HUES6 (cell line): ENCODE measurements at regions not wholly inside any gene's neighbourhood (a gene's known extent, or its start where the extent isn't known, plus 50 kb on each side); places are given as distances from the start of the nearest gene placed in this dataset.

Source experiments
- H3K27ac ChIP-seq: 2 replicates; pipeline ENCODE4 v1.7.0; 2013; ENCODE audit warnings: low read depth, mild to moderate bottlenecking, low read length, inconsistent platforms
- H3K27me3 ChIP-seq: 2 replicates; pipeline ENCODE4 v1.6.1; 2013; ENCODE audit warnings: low read length; ENCODE audit not compliant: control insufficient read depth, insufficient read depth
- H3K36me3 ChIP-seq: 2 replicates; pipeline ENCODE4 v1.6.1; 2013; ENCODE audit warnings: low read length; ENCODE audit not compliant: control insufficient read depth, insufficient read depth
- H3K4me1 ChIP-seq: 2 replicates; pipeline ENCODE4 v1.6.1; 2013; ENCODE audit warnings: low read length; ENCODE audit not compliant: control insufficient read depth, insufficient read depth
- H3K4me3 ChIP-seq: 2 replicates; pipeline ENCODE4 v1.5.1; 2013; ENCODE audit warnings: low read depth, low read length
- H3K9ac ChIP-seq: one replicate; pipeline ENCODE4 v1.6.1; 2013; ENCODE audit warnings: mild to moderate bottlenecking, low read length
- H3K9me3 ChIP-seq: 2 replicates; pipeline ENCODE4 v1.6.1; 2013; ENCODE audit warnings: low read depth, low read length; ENCODE audit not compliant: control insufficient read depth, insufficient read depth

GRCh38 chr16:73420676-73421075 lies 372.7 kb upstream of the ZFHX3 start:
- Histone ChIP-seq H3K9me3 (no peaks in the 10 kb centered on the region), H3K27ac (no peak overlapping the region), H3K9ac (no peak overlapping the region), H3K4me3 (no peak overlapping the region), H3K36me3 (no peaks in the 10 kb centered on the region), H3K27me3 (no peaks in the 10 kb centered on the region), H3K4me1 (no peaks in the 10 kb centered on the region)

GRCh38 chr16:73420244-73420643 lies 372.3 kb upstream of the ZFHX3 start:
- H3K27ac ChIP-seq, result no peak overlapping the region
- H3K4me1 ChIP-seq, result no peaks in the 10 kb centered on the region
- no peak overlapping the region for H3K4me3 ChIP-seq
- H3K36me3 ChIP-seq, result no peaks in the 10 kb centered on the region
- H3K9me3 ChIP-seq, result no peaks in the 10 kb centered on the region
- no peak overlapping the region for H3K9ac ChIP-seq
- H3K27me3 ChIP-seq, result no peaks in the 10 kb centered on the region

- H3K27me3 ChIP-seq, result no peaks in the 10 kb centered on the region
- no peaks in the 10 kb centered on the region for H3K9me3 ChIP-seq
- no peaks in the 10 kb centered on the region for H3K36me3 ChIP-seq
- no peaks in the 10 kb centered on the region for H3K4me1 ChIP-seq
- H3K9ac ChIP-seq, result no peak overlapping the region
- no peak overlapping the region for H3K4me3 ChIP-seq
- no peak overlapping the region for H3K27ac ChIP-seq
Measured at GRCh38 chr16:73418691-73419090, 370.8 kb upstream of the ZFHX3 start.

DNA sequence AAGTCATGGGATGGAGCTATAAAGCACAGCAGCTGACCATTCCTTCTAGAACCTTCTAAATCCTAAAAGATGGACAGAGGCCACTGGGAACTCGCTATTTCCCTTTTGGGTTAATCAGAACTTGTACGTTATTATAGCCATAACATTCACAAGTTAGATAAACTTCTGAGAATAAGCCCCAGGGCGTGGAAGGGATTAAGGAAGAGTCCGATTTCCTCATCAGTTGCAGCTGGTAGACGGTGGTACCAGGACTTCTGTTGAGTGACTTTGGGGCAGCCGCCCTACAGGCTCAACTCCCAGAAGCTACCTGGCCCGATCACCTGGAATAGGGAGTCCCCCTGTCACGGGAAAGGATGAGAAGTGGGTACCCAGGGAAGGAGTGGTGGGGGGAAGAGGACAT lies 370.1 kb upstream of the ZFHX3 start:
- no peaks in the 10 kb centered on the region for H3K4me1 ChIP-seq
- no peak overlapping the region for H3K4me3 ChIP-seq
- no peaks in the 10 kb centered on the region for H3K9me3 ChIP-seq
- no peaks in the 10 kb centered on the region for H3K27me3 ChIP-seq
- H3K27ac ChIP-seq, result no peak overlapping the region
- no peaks in the 10 kb centered on the region for H3K36me3 ChIP-seq
- no peak overlapping the region for H3K9ac ChIP-seq

GRCh38 chr16:73415286-73415685 lies 367.4 kb upstream of the ZFHX3 start:
- Histone ChIP-seq H3K9ac (no peak overlapping the region), H3K27ac (no peak overlapping the region), H3K27me3 (no peaks in the 10 kb centered on the region), H3K4me1 (no peaks in the 10 kb centered on the region), H3K9me3 (no peaks in the 10 kb centered on the region), H3K36me3 (no peaks in the 10 kb centered on the region), H3K4me3 (no peak overlapping the region)

- no peaks in the 10 kb centered on the region for H3K4me1 ChIP-seq
- no peaks in the 10 kb centered on the region for H3K36me3 ChIP-seq
- H3K27me3 ChIP-seq, result no peaks in the 10 kb centered on the region
- H3K4me3 ChIP-seq, result no peak overlapping the region
- H3K9me3 ChIP-seq, result no peaks in the 10 kb centered on the region
- no peak overlapping the region for H3K27ac ChIP-seq
- no peak overlapping the region for H3K9ac ChIP-seq
Measured at GRCh38 chr16:73414638-73415037, 366.7 kb upstream of the ZFHX3 start.

DNA sequence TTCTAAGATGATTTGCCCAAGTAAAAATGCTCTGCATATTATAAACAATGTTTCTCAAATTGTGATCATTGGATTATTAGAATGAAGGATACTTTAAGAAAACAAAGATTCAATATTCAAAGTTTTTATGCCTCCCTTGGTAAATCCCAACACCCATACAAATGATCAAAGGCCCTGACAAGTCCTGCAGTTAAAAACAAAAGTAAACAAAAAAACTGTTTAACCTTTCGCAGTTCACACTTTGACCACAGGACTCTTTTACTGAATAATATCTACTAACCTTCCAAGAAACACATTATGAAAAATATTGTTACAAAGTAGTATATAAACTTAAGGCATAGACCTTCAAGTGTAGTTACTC lies 365.9 kb upstream of the ZFHX3 start:
- H3K9ac ChIP-seq, result no peak overlapping the region
- H3K27me3 ChIP-seq, result no peaks in the 10 kb centered on the region
- no peaks in the 10 kb centered on the region for H3K4me1 ChIP-seq
- no peak overlapping the region for H3K27ac ChIP-seq
- H3K9me3 ChIP-seq, result no peaks in the 10 kb centered on the region
- no peak overlapping the region for H3K4me3 ChIP-seq
- no peaks in the 10 kb centered on the region for H3K36me3 ChIP-seq

GRCh38 chr16:73413091-73413829 lies 365.3 kb upstream of the ZFHX3 start:
- Histone ChIP-seq H3K27ac (no peak overlapping the region), H3K4me3 (no peak overlapping the region), H3K36me3 (no peaks in the 10 kb centered on the region), H3K27me3 (no peaks in the 10 kb centered on the region), H3K4me1 (no peaks in the 10 kb centered on the region), H3K9ac (no peak overlapping the region), H3K9me3 (no peaks in the 10 kb centered on the region)

DNA sequence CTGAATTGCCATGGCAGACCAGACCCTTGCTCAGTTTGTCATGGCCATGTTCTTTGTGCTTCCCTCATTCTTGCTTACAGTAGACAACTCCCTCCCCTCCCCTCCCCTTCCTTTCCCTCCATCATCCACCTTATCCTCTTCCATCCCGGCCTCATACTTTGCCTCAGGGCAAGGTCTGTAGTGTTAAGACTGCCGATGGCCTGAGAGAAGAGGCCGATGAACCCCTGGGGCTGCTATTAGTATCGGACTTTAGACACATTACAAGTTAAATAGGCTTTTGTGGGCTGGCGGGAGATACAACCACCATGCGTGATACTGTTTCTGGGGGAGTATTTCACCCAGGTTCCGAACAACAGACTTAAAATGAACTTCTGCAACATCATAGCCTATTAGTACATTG lies 364.5 kb upstream of the ZFHX3 start:
- Histone ChIP-seq H3K36me3 (no peaks in the 10 kb centered on the region), H3K9ac (no peak overlapping the region), H3K27ac (no peak overlapping the region), H3K27me3 (no peaks in the 10 kb centered on the region), H3K9me3 (no peaks in the 10 kb centered on the region), H3K4me1 (no peaks in the 10 kb centered on the region), H3K4me3 (no peak overlapping the region)

- no peaks in the 10 kb centered on the region for H3K27me3 ChIP-seq
- no peak overlapping the region for H3K9ac ChIP-seq
- H3K27ac ChIP-seq, result no peak overlapping the region
- no peaks in the 10 kb centered on the region for H3K9me3 ChIP-seq
- H3K4me1 ChIP-seq, result no peaks in the 10 kb centered on the region
- H3K36me3 ChIP-seq, result no peaks in the 10 kb centered on the region
- no peak overlapping the region for H3K4me3 ChIP-seq
Measured at GRCh38 chr16:73408716-73409115, 360.8 kb upstream of the ZFHX3 start.

- Histone ChIP-seq H3K9me3 (no peaks in the 10 kb centered on the region), H3K4me1 (no peaks in the 10 kb centered on the region), H3K27me3 (no peaks in the 10 kb centered on the region), H3K27ac (no peak overlapping the region), H3K4me3 (no peak overlapping the region), H3K36me3 (no peaks in the 10 kb centered on the region), H3K9ac (no peak overlapping the region)
Measured at GRCh38 chr16:73408311-73408710, 360.4 kb upstream of the ZFHX3 start.

DNA sequence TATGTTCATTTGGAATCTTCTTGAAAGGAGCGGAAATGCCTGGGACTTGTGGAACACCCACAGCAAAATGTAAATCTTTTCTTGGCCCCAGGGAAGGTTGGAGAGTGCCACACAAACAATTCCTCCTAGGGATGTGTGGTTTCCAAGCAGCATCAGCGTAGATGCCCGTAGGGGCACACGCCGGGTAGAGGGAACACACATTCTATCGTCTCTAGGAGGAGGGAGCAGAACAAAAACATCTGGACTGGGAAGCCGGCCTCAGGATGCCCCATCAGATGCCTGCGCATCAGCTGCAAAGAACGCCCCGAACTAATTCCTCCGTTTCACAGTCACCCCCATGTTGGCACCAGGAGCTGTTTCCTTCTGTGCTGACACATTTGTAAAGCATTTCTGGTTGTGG lies 357.9 kb upstream of the ZFHX3 start:
- no peaks in the 10 kb centered on the region for H3K27me3 ChIP-seq
- no peaks in the 10 kb centered on the region for H3K9me3 ChIP-seq
- H3K4me1 ChIP-seq, result no peaks in the 10 kb centered on the region
- no peaks in the 10 kb centered on the region for H3K36me3 ChIP-seq
- no peak overlapping the region for H3K27ac ChIP-seq
- no peak overlapping the region for H3K4me3 ChIP-seq
- no peak overlapping the region for H3K9ac ChIP-seq
